HG02571 (cell line): ENCODE measurements at regions not wholly inside any gene's neighbourhood (a gene's known extent, or its start where the extent isn't known, plus 50 kb on each side); places are given as distances from the start of the nearest gene placed in this dataset.

ENCODE experiments used
- ATAC-seq: cut with Tn5 transposase; IDR thresholded peaks from one replicate; pipeline ENCODE4 v1.9.1; 2021; ENCODE audit warnings: mild to moderate bottlenecking, moderate library complexity; ENCODE audit not compliant: unreplicated experiment

- no peak for ATAC-seq
Measured at GRCh38 chr14:71586131-71586897, 345.9 kb upstream of the RGS6 start.

- no peak for ATAC-seq
Measured at GRCh38 chr14:71588028-71588427, 344.2 kb upstream of the RGS6 start.

- ATAC-seq: no peak
Measured at GRCh38 chr14:71588576-71589215, 343.5 kb upstream of the RGS6 start.

- no peak for ATAC-seq
Measured at GRCh38 chr14:71589609-71590008, 342.6 kb upstream of the RGS6 start.

GRCh38 chr14:71590131-71590530 is 342.1 kb upstream of the RGS6 start:
- ATAC-seq: no peak

- no peak for ATAC-seq
Measured at GRCh38 chr14:71591231-71591630, 341.0 kb upstream of the RGS6 start.

GRCh38 chr14:71591929-71592328 is 340.3 kb upstream of the RGS6 start:
- ATAC-seq: no peak

- ATAC-seq: no peak
Measured at GRCh38 chr14:71592361-71592760, 339.9 kb upstream of the RGS6 start.

GRCh38 chr14:71593966-71594365 is 338.3 kb upstream of the RGS6 start:
- no peak for ATAC-seq

GRCh38 chr14:71594821-71595220 is 337.4 kb upstream of the RGS6 start:
- no peak for ATAC-seq

- ATAC-seq: no peak
Measured at GRCh38 chr14:71595441-71595840, 336.8 kb upstream of the RGS6 start.

GRCh38 chr14:71597287-71597920 is 334.8 kb upstream of the RGS6 start:
- no peak for ATAC-seq

GRCh38 chr14:71597955-71598660 is 334.1 kb upstream of the RGS6 start:
- ATAC-seq: no peak

GRCh38 chr14:71600309-71600708 is 331.9 kb upstream of the RGS6 start:
- no peak for ATAC-seq

- ATAC-seq: no peak
Measured at GRCh38 chr14:71602524-71602923, 329.7 kb upstream of the RGS6 start.

GRCh38 chr14:71604231-71604630 is 328.0 kb upstream of the RGS6 start:
- no peak for ATAC-seq

GRCh38 chr14:71606064-71606463 is 326.2 kb upstream of the RGS6 start:
- no peak for ATAC-seq

GRCh38 chr14:71606575-71606974 is 325.7 kb upstream of the RGS6 start:
- ATAC-seq: no peak

- no peak for ATAC-seq
Measured at GRCh38 chr14:71607056-71607455, 325.2 kb upstream of the RGS6 start.

GRCh38 chr14:71610149-71610548 is 322.1 kb upstream of the RGS6 start:
- no peak for ATAC-seq

- ATAC-seq: no peak
Measured at GRCh38 chr14:71610797-71611196, 321.4 kb upstream of the RGS6 start.

- ATAC-seq: no peak
Measured at GRCh38 chr14:71613168-71613567, 319.1 kb upstream of the RGS6 start.
